ENCODE measurements at regions not wholly inside any gene's neighbourhood (a gene's known extent, or its start where the extent isn't known, plus 50 kb on each side); places are given as distances from the start of the nearest gene placed in this dataset.

DNA sequence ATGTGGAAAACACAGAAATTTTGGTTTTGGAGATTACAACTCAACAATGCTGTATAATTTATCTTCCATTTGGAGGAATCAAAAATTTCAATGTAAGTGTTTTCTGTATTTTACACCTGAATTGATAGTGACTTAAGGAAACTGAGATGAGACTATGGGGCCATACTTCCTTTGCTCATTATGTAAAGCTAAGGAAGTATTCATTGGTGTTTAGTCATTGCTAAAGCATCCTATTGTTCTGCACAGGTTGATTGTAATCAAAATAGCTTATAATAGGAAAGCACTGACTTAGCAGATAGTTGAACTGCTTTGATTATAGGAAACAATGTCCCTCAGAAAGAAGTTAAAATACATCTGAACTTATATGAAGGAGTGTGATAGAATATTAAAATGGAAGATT is 244.4 kb upstream of the SLITRK5 start:
- no peaks in the 10 kb centered on the region for H3K9me3 ChIP-seq (ENCODE audit: control insufficient read depth, low read length)
- TF ChIP-seq, protein P1, sequence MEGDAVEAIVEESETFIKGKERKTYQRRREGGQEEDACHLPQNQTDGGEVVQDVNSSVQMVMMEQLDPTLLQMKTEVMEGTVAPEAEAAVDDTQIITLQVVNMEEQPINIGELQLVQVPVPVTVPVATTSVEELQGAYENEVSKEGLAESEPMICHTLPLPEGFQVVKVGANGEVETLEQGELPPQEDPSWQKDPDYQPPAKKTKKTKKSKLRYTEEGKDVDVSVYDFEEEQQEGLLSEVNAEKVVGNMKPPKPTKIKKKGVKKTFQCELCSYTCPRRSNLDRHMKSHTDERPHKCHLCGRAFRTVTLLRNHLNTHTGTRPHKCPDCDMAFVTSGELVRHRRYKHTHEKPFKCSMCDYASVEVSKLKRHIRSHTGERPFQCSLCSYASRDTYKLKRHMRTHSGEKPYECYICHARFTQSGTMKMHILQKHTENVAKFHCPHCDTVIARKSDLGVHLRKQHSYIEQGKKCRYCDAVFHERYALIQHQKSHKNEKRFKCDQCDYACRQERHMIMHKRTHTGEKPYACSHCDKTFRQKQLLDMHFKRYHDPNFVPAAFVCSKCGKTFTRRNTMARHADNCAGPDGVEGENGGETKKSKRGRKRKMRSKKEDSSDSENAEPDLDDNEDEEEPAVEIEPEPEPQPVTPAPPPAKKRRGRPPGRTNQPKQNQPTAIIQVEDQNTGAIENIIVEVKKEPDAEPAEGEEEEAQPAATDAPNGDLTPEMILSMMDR (IDR thresholded peaks at IDR 0.05): no peak
- no peak overlapping the region for H3K9ac ChIP-seq
- H3K4me2 ChIP-seq (ENCODE audit: low read length): no peak overlapping the region
- no peaks in the 10 kb centered on the region for H3K4me1 ChIP-seq
- no peaks in the 10 kb centered on the region for H3K36me3 ChIP-seq (ENCODE audit: control insufficient read depth, insufficient read depth, low read length)
- H2AFZ ChIP-seq: no peak overlapping the region
- no peaks in the 10 kb centered on the region for H3K27me3 ChIP-seq (ENCODE audit: control insufficient read depth, insufficient read depth, low read length)
- H3K27ac ChIP-seq: no peak overlapping the region
- no peaks in the 10 kb centered on the region for H3K79me2 ChIP-seq
- H3K4me3 ChIP-seq (ENCODE audit: low read depth, low read length): no peak overlapping the region

DNA sequence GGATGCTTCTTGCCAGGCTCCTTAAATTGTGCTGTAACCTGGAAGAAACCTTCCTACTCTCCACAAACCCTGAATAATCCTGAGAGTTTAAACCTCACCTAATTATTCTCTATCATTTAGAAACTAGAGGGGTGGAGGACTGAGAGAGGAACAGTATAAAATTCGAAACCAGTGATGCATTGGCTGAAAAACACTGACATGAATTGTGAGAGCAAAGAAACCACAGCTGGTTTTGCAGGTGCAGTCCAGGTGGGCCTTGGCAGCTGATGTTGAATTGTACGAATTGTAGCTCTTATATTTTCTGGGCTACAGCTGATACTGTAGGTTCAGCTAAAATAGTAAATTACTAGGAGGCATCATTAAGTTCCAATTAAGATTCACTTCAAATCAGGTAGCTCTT is 227.0 kb upstream of the SLITRK5 start:
- H3K9me3 ChIP-seq (ENCODE audit: control insufficient read depth, low read length): no peaks in the 10 kb centered on the region
- no peaks in the 10 kb centered on the region for H3K27me3 ChIP-seq (ENCODE audit: control insufficient read depth, insufficient read depth, low read length)
- no peak overlapping the region for H3K27ac ChIP-seq
- no peak overlapping the region for H3K4me2 ChIP-seq (ENCODE audit: low read length)
- H2AFZ ChIP-seq: no peak overlapping the region
- H3K4me1 ChIP-seq: no peaks in the 10 kb centered on the region
- H3K79me2 ChIP-seq: no peaks in the 10 kb centered on the region
- H3K4me3 ChIP-seq (ENCODE audit: low read depth, low read length): no peak overlapping the region
- TF ChIP-seq, protein P1 (IDR thresholded peaks at IDR 0.05): no peak
- no peak overlapping the region for H3K9ac ChIP-seq
- no peaks in the 10 kb centered on the region for H3K36me3 ChIP-seq (ENCODE audit: control insufficient read depth, insufficient read depth, low read length)

DNA sequence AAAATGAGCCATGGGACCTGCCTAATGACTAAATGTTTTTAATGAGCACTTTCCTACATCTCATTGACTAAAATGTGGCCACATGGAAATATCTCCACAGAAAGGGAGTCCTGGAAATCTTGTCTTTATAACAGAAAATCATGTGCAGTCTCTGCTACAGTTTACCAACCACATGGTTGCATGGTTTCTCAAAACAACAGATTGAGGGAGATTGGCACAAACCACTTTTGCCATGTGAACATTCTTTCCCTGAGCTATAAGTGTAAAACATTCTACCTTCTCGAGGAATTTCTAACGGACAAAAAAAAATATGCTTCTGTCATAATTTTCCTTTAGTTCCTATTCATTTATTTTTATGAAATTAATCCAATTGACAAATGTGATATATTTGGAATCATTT is 218.9 kb upstream of the SLITRK5 start:
- H3K27me3 ChIP-seq (ENCODE audit: control insufficient read depth, insufficient read depth, low read length): no peaks in the 10 kb centered on the region
- H3K79me2 ChIP-seq: no peaks in the 10 kb centered on the region
- H3K9ac ChIP-seq: no peak overlapping the region
- no peaks in the 10 kb centered on the region for H3K9me3 ChIP-seq (ENCODE audit: control insufficient read depth, low read length)
- H3K36me3 ChIP-seq (ENCODE audit: control insufficient read depth, insufficient read depth, low read length): no peaks in the 10 kb centered on the region
- TF ChIP-seq, protein P1 (IDR thresholded peaks at IDR 0.05): no peak
- H3K4me3 ChIP-seq (ENCODE audit: low read depth, low read length): no peak overlapping the region
- H3K4me1 ChIP-seq: no peaks in the 10 kb centered on the region
- no peak overlapping the region for H3K4me2 ChIP-seq (ENCODE audit: low read length)
- no peak overlapping the region for H3K27ac ChIP-seq
- no peak overlapping the region for H2AFZ ChIP-seq

DNA sequence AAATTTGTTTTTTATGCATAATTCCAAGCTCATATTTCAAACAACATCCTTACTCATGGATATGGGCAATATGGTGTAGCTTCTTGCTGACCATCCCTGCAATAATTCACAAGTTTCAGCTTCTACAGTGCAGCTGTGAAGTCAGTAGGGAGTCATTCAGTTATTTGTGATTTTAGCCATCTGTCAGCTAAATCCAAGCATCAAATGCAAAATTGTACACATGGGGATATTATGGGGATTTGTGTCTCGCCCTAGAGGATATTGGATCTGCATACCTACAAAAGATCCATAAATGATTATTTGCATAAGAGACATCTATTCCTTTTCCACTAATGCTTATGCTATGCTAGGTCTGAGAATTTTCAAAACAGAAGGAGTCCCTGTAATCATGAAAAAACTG is 217.9 kb upstream of the SLITRK5 start:
- Histone ChIP-seq H3K4me2 (ENCODE audit: low read length) (no peak overlapping the region), H3K79me2 (no peaks in the 10 kb centered on the region), H3K4me3 (ENCODE audit: low read depth, low read length) (no peak overlapping the region), H3K27me3 (ENCODE audit: control insufficient read depth, insufficient read depth, low read length) (no peaks in the 10 kb centered on the region), H3K4me1 (no peaks in the 10 kb centered on the region), H2AFZ (no peak overlapping the region), H3K9me3 (ENCODE audit: control insufficient read depth, low read length) (no peaks in the 10 kb centered on the region), H3K27ac (no peak overlapping the region), H3K36me3 (ENCODE audit: control insufficient read depth, insufficient read depth, low read length) (no peaks in the 10 kb centered on the region), H3K9ac (no peak overlapping the region)
- TF ChIP-seq, protein P1 (IDR thresholded peaks at IDR 0.05): no peak

DNA sequence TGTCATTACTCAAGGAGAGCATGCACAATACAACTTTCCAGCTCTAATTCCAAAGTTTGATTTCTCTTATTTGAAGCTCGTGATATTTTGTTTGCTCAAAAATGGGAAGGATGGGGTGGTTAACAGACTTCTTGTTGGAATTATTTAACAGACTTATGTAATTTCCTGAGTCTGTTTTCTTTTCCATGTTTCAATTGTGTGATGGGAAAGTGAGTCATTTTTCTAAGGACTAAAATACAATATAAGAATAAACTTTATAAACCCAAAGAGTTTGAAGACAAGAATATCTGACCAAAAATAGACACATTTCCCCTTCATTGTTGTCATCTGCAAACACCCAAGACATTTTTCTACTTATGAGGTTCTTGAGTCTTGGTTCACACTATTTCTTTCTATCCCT is 211.8 kb upstream of the SLITRK5 start:
- Histone ChIP-seq H3K4me1 (no peaks in the 10 kb centered on the region), H3K36me3 (ENCODE audit: control insufficient read depth, insufficient read depth, low read length) (no peaks in the 10 kb centered on the region), H3K27me3 (ENCODE audit: control insufficient read depth, insufficient read depth, low read length) (no peaks in the 10 kb centered on the region), H3K27ac (no peak overlapping the region), H3K4me2 (ENCODE audit: low read length) (no peak overlapping the region), H3K4me3 (ENCODE audit: low read depth, low read length) (no peak overlapping the region), H3K79me2 (no peaks in the 10 kb centered on the region), H3K9ac (no peak overlapping the region), H3K9me3 (ENCODE audit: control insufficient read depth, low read length) (no peaks in the 10 kb centered on the region), H2AFZ (no peak overlapping the region)
- TF ChIP-seq, protein P1 (IDR thresholded peaks at IDR 0.05): no peak

Data from parathyroid adenoma (tissue), 2 donors.